Aorta (tissue), 5 donors: ENCODE measurements at regions not wholly inside any gene's neighbourhood (a gene's known extent, or its start where the extent isn't known, plus 50 kb on each side); places are given as distances from the start of the nearest gene placed in this dataset.
"Not testable (repeated sequence)": the region's sequence is repeated elsewhere in the genome, so short reads cannot be mapped to it uniquely, and the experiment has no call there.

Source experiments
- ATAC-seq: fragments of 200-7000 bp; cut with Tn5 transposase; one replicate; pipeline ENCODE4 v1.9.1; 2022; ENCODE audit warnings: moderate library complexity; ENCODE audit not compliant: low FRiP score
- DNase-seq, 2 donors: peaks; one replicate each; pipeline ENCODE4 v3.0.0-alpha.2; 2020
- H3K27ac ChIP-seq, 2 donors: one replicate each; pipeline ENCODE4 v1.5.1; 2013; ENCODE audit warnings: low read length in 2 of 2, mild to moderate bottlenecking in 2 of 2, moderate library complexity in 2 of 2, control low read depth in 1 of 2, inconsistent platforms in 1 of 2, low read depth in 1 of 2
- H3K27me3 ChIP-seq, 2 donors: one replicate each; pipeline ENCODE4 v1.6.1; 2013; ENCODE audit warnings: control low read depth in 1 of 2, low read length in 1 of 2, mild to moderate bottlenecking in 1 of 2, moderate library complexity in 1 of 2; ENCODE audit not compliant: insufficient read depth in 2 of 2, control insufficient read depth in 1 of 2
- H3K36me3 ChIP-seq, 2 donors: one replicate each; pipeline ENCODE4 v1.6.1; 2013; ENCODE audit warnings: control low read depth in 1 of 2, low read length in 1 of 2, mild to moderate bottlenecking in 1 of 2; ENCODE audit not compliant: insufficient read depth in 2 of 2, control insufficient read depth in 1 of 2
- H3K4me1 ChIP-seq, 2 donors: one replicate each; pipeline ENCODE4 v1.6.1; 2013; ENCODE audit warnings: low read length in 2 of 2, control low read depth in 1 of 2, mild to moderate bottlenecking in 1 of 2, moderate library complexity in 1 of 2; ENCODE audit not compliant: insufficient read depth in 2 of 2, control insufficient read depth in 1 of 2
- H3K4me3 ChIP-seq, 2 donors: one replicate each; pipeline ENCODE4 v1.5.1; 2013; ENCODE audit warnings: low read length in 2 of 2, control low read depth in 1 of 2, mild to moderate bottlenecking in 1 of 2
- H3K9me3 ChIP-seq: one replicate; pipeline ENCODE4 v1.6.1; 2013; ENCODE audit warnings: mild to moderate bottlenecking, low read length; ENCODE audit not compliant: control insufficient read depth
- WGBS, 2 donors: extraction: QIAGEN DNeasy Blood & Tissue Kit; methylation state at CpG; one replicate each; pipeline ENCODE4 v1.1.7; 2013; 5-methylcytosine and 5-hydroxymethylcytosine counted together
- intact Hi-C, 2 donors: fragments of 100-400 bp; cut with DNase I; formaldehyde crosslinking; loops; one replicate each; pipeline versions ENCODE4 v1.14.2 to v1.15.0; 2022
- donor health status: healthy with polysubstance abuse.
- donor health status: Bipolar disorder and iron deficiency.
- donor health status: DM: no; HTN: no; CAD: no.
- donor health status: DM: no; HTN: no; CAD: no.
- donor health status: DM: yes; HTN: yes; CAD: no.

DNA sequence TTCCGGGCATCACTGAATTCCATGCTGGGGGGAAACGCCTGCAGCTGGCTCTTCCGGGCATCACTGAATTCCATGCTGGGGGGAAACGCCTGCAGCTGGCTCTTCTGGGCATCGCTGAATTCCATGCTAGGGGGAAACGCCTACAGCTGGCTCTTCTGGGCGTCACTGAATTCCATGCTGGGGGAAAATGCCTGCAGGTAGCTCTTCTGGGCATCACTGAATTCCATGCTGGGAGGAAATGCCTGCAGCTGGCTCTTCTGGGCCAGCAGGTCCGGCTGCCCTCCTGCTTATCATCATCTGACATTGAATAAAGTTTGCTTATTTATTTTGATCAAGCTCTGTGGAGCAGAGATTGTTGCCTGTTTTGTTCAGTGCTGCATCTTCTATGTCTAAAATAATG is 355.1 kb downstream of the SMOC2 start:
- no peak for DNase-seq
- no peaks in the 10 kb centered on the region for H3K36me3 ChIP-seq
- intact Hi-C loops, result no loop called here

DNA sequence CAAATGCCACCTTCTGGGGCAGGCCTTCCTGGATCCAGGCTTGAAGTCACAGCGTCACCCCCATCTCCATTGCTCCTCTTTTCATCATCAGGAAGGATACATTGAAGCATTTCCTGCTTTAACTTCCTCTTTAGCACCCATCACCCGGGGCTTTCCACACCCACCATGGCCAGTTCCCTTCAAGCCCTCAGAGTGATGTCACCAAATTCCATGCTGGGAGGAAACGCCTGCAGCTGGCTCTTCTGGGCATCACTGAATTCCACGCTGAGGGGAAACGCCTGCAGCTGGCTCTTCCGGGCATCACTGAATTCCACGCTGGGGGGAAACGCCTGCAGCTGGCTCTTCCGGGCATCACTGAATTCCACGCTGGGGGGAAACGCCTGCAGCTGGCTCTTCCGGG is 354.6 kb downstream of the SMOC2 start:
- H3K9me3 ChIP-seq, H3K4me3 ChIP-seq, ATAC-seq, H3K27me3 ChIP-seq, intact Hi-C loops, H3K4me1 ChIP-seq, DNase-seq, H3K36me3 ChIP-seq, H3K27ac ChIP-seq: not testable (repeated sequence)
- WGBS, 2 donors, result 91 to 93% methylated on average over 7 to 9 of the region's 12 CpGs

More for the DNA sequence above, 355.1 kb downstream of the SMOC2 start:
- H3K4me3 ChIP-seq, result no peak overlapping the region
- no peaks in the 10 kb centered on the region for H3K27me3 ChIP-seq
- WGBS, 2 donors, result 81 to 89% methylated on average over 8 of the region's 8 CpGs
- ATAC-seq, result no peak
- no peak overlapping the region for H3K27ac ChIP-seq
- H3K9me3 ChIP-seq, result peaks cover 1% of the 10 kb centered on the region
- H3K4me1 ChIP-seq, result no peaks in the 10 kb centered on the region

GRCh38 chr6:168794491-168794890 is 353.5 kb downstream of the SMOC2 start:
- Histone ChIP-seq H3K9me3 (peaks cover 1% of the 10 kb centered on the region), H3K4me3 (no peak overlapping the region), H3K4me1 (no peaks in the 10 kb centered on the region), H3K27me3 (no peaks in the 10 kb centered on the region), H3K36me3 (no peaks in the 10 kb centered on the region), H3K27ac (no peak overlapping the region)
- intact Hi-C loops, result no loop called here
- DNase-seq (no peak), ATAC-seq (no peak)
- WGBS, 2 donors, result 92 to 93% methylated on average over 12 of the region's 12 CpGs

DNA sequence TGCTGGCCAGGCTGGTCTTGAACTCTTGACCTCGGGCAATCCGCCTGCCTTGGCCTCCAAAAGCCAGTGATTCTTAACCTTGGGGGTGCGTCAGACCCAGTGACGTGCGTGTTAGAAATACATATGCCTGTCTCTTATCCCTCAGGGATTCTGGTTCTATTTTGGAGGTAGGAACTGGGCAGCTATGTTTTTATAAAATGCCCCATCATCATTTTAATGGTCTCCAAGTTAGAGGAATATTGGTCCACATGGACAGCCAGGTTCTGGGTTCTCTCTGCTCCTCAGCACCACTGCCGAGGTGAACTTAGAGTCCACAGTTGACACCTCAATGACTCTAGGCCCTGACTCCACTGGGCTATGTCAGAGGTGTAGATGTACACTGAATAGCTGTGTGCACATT is 352.7 kb downstream of the SMOC2 start:
- 88 to 96% methylated on average over 6 of the region's 6 CpGs for WGBS, 2 donors
- Histone ChIP-seq H3K4me1 (no peaks in the 10 kb centered on the region), H3K36me3 (no peaks in the 10 kb centered on the region), H3K27me3 (no peaks in the 10 kb centered on the region), H3K27ac (no peak overlapping the region), H3K4me3 (no peak overlapping the region), H3K9me3 (peaks cover 1% of the 10 kb centered on the region)
- DNase-seq (no peak), ATAC-seq (no peak)
- intact Hi-C loops, result no loop called here

GRCh38 chr6:168791917-168792316 is 350.9 kb downstream of the SMOC2 start:
- peaks cover 1% of the 10 kb centered on the region for H3K9me3 ChIP-seq
- no peaks in the 10 kb centered on the region for H3K27me3 ChIP-seq
- no peaks in the 10 kb centered on the region for H3K4me1 ChIP-seq
- H3K36me3 ChIP-seq, result no peaks in the 10 kb centered on the region
- ATAC-seq (no peak), DNase-seq (no peak)
- no peak overlapping the region for H3K27ac ChIP-seq
- 91 to 93% methylated on average over 4 of the region's 4 CpGs for WGBS, 2 donors
- intact Hi-C loops, result no loop called here
- H3K4me3 ChIP-seq, result no peak overlapping the region

DNA sequence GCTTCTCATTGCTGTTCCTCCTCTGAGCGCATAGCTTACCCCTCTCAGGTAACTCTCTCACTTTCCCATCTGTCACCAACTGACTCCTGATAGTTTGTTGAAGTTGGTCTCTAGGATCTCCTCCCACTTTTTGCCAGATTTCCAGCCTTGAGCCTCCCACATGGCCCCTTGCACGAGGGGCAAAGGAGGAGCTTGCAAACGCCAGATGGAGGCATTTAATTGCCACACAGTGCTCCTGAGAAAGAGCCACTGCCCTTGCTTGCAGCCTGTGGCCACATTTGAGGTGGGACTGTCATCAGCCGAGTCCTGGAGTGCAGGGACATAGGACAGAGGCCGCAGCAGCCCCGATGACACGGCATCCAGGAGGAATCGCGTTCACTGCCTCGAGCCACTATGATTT is 348.7 kb downstream of the SMOC2 start:
- WGBS, 2 donors, result 89 to 91% methylated on average over 10 of the region's 10 CpGs
- no peak for DNase-seq
- H3K9me3 ChIP-seq, result no peaks in the 10 kb centered on the region
- H3K36me3 ChIP-seq, result no peaks in the 10 kb centered on the region
- ATAC-seq, result no peak
- no peak overlapping the region for H3K27ac ChIP-seq
- no peaks in the 10 kb centered on the region for H3K27me3 ChIP-seq
- no peak overlapping the region for H3K4me3 ChIP-seq
- intact Hi-C loops, result no loop called here
- no peaks in the 10 kb centered on the region for H3K4me1 ChIP-seq

DNA sequence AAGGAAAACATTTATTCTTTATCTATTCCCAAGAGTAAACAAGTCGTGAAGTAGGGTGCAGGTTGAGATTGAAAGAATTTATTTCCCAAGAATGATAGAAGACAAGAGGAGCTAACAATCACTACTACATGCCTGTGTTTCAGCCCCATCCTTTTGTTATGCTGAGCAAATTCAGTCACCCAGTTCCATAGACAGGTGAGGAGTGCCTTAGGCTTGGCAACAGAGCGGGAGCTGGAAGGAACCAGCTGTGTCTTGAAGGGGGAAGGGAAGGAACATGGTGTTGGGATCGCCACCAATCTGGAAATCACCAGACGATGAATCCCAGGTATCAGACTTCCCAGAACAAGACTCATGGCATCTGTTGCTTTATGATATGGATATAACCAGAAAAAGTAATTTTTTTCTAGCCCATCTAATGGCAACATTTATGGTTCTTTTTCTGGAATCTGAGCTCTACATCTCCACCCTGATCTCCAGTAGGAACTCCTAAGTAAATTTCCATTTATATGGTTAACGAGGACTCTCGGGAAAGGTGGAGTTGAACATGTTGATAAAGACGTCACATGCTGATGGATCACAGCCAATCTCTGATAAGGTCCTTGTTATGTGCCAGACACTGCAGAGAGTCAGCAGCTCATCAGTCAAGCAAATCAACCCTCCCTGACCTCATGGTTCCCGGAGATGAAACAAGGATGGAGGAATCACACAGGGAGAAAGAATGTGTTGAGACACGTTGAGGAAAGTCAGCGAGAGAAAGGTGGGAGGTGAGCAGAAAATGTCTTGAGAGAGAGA is 344.9 kb downstream of the SMOC2 start:
- Histone ChIP-seq H3K36me3 (no peaks in the 10 kb centered on the region), H3K27me3 (no peaks in the 10 kb centered on the region), H3K4me3 (no peak overlapping the region), H3K27ac (no peak overlapping the region), H3K4me1 (no peaks in the 10 kb centered on the region), H3K9me3 (no peaks in the 10 kb centered on the region)
- WGBS, 2 donors, result 83% methylated on average over 10 of the region's 10 CpGs
- no peak for ATAC-seq
- DNase-seq, result no peak
- intact Hi-C loops, result no loop called here

- H3K27me3 ChIP-seq, result no peaks in the 10 kb centered on the region
- DNase-seq, result no peak
- H3K4me1 ChIP-seq, result no peaks in the 10 kb centered on the region
- no peak overlapping the region for H3K4me3 ChIP-seq
- no peaks in the 10 kb centered on the region for H3K9me3 ChIP-seq
- 23 to 29% methylated on average over 14 of the region's 14 CpGs for WGBS, 2 donors
- no peak for ATAC-seq
- H3K36me3 ChIP-seq, result no peaks in the 10 kb centered on the region
- H3K27ac ChIP-seq, result no peak overlapping the region
- intact Hi-C loops, result no loop called here
Observed at GRCh38 chr6:168784426-168784825, 343.4 kb downstream of the SMOC2 start.

DNA sequence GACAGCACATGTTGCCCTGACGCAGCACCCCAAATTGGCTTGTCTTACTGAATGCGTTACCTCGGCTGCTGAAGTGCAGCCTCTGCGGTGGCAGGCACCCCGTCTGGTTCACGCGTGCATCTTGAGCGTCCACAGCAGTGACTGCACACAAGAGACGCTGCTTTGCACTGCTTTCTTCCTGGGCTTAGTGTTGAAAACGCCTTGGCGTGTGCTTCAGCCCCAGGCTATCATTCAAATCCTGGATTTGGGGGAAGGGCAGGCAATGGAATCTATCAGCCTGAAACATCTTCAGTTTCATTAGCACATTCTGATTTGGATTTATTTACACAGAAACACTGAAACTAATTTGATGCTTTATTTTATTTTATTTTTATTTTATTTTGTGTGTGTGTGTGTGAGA is 342.7 kb downstream of the SMOC2 start:
- no peaks in the 10 kb centered on the region for H3K27me3 ChIP-seq
- no peaks in the 10 kb centered on the region for H3K36me3 ChIP-seq
- H3K4me3 ChIP-seq, result no peak overlapping the region
- no peak for DNase-seq
- no peak for ATAC-seq
- WGBS, 2 donors, result 94 to 95% methylated on average over 11 of the region's 11 CpGs
- H3K27ac ChIP-seq, result no peak overlapping the region
- no peaks in the 10 kb centered on the region for H3K9me3 ChIP-seq
- intact Hi-C loops, result no loop called here
- H3K4me1 ChIP-seq, result no peaks in the 10 kb centered on the region
